Gastroesophageal sphincter (tissue), 4 donors: ENCODE measurements at regions not wholly inside any gene's neighbourhood (a gene's known extent, or its start where the extent isn't known, plus 50 kb on each side); places are given as distances from the start of the nearest gene placed in this dataset.

Source experiments
- ATAC-seq: fragments of 150-250 bp; one replicate; pipeline ENCODE4 v1.9.1; 2016; ENCODE audit warnings: mild to moderate bottlenecking, moderate library complexity
- H3K27ac ChIP-seq, 4 donors: fragments of 200-600 bp; sonication (generic) in 3 of 4; 1 replicate in 3 of 4; 2 replicates in 1 of 4; pipeline ENCODE4 v1.5.1; 2016 to 2019
- H3K27me3 ChIP-seq: fragments of 200-600 bp; sonication (generic); one replicate; pipeline ENCODE4 v1.5.1; 2019
- H3K36me3 ChIP-seq, 2 donors: fragments of 200-600 bp; sonication (generic); one replicate each; pipeline ENCODE4 v1.5.1; 2019; ENCODE audit warnings: control low read depth in 1 of 2
- H3K4me1 ChIP-seq, 3 donors: fragments of 200-600 bp; sonication (generic); 1 replicate in 2 of 3; 2 replicates in 1 of 3; pipeline ENCODE4 v1.5.1; 2016 to 2019; ENCODE audit warnings: control low read depth in 2 of 3
- H3K4me3 ChIP-seq, 2 donors: fragments of 200-600 bp; sonication (generic); one replicate each; pipeline ENCODE4 v1.5.1; 2019; ENCODE audit warnings: mild to moderate bottlenecking in 1 of 2, moderate library complexity in 1 of 2
- H3K9me3 ChIP-seq, 3 donors: fragments of 200-600 bp; sonication (generic); one replicate each; pipeline ENCODE4 v1.5.1; 2017 to 2019; ENCODE audit warnings: control low read depth in 2 of 3
- CTCF ChIP-seq, 4 experiments: fragments of 200-600 bp in 2 of 4; fragments of 450-650 bp in 2 of 4; sonication (generic) in 1 of 4; IDR thresholded peaks; one replicate each; pipeline ENCODE4 v1.5.1; 2017 to 2019; ENCODE audit warnings: antibody characterized with exemption in 4 of 4, mild to moderate bottlenecking in 2 of 4, moderate library complexity in 2 of 4
- EP300 ChIP-seq: sonication (generic); formaldehyde crosslinking; IDR thresholded peaks from one replicate; pipeline ENCODE4 v1.6.1; 2017; ENCODE audit warnings: antibody characterized with exemption, mild to moderate bottlenecking
- POLR2A ChIP-seq, 2 donors: fragments of 450-650 bp; IDR thresholded peaks; one replicate each; pipeline ENCODE4 v1.6.1; 2017; ENCODE audit warnings: antibody characterized with exemption in 2 of 2, mild to moderate bottlenecking in 2 of 2, moderate library complexity in 1 of 2
- POLR2AphosphoS5 ChIP-seq: sonication (generic); formaldehyde crosslinking; IDR thresholded peaks from one replicate; pipeline ENCODE4 v1.6.1; 2017; ENCODE audit warnings: antibody characterized with exemption
- WGBS, 2 donors: methylation state at CpG; one replicate each; pipeline ENCODE4 v1.1.5; 2018; ENCODE audit warnings: low coverage in 1 of 2; 5-methylcytosine and 5-hydroxymethylcytosine counted together

- no peak overlapping the region for H3K4me3 ChIP-seq
- H3K36me3 ChIP-seq, result no peaks in the 10 kb centered on the region
- no peak for ATAC-seq
- no peaks in the 10 kb centered on the region for H3K9me3 ChIP-seq
- no peak for TF ChIP-seq CTCF (IDR thresholded peaks at IDR 0.05)
- no peak for TF ChIP-seq EP300
- TF ChIP-seq POLR2A (IDR thresholded peaks at IDR 0.05), result no peak
- TF ChIP-seq POLR2AphosphoS5, result no peak
- no peak overlapping the region for H3K27ac ChIP-seq
- H3K4me1 ChIP-seq, result no peaks in the 10 kb centered on the region
- 65 to 70% methylated on average over 6 to 7 of the region's 7 CpGs for WGBS, 2 donors
- H3K27me3 ChIP-seq, result peaks cover 4% of the 10 kb centered on the region
Measured at GRCh38 chr10:8752146-8752843, 697.8 kb downstream of the GATA3 start.

GRCh38 chr10:8758029-8758428 is 703.5 kb downstream of the GATA3 start:
- 46 to 57% methylated on average over 4 of the region's 4 CpGs for WGBS, 2 donors
- no peaks in the 10 kb centered on the region for H3K4me1 ChIP-seq
- H3K9me3 ChIP-seq, result no peaks in the 10 kb centered on the region
- H3K36me3 ChIP-seq, result no peaks in the 10 kb centered on the region
- TF ChIP-seq POLR2AphosphoS5 (no peak), CTCF (IDR thresholded peaks at IDR 0.05) (no peak), POLR2A (IDR thresholded peaks at IDR 0.05) (no peak), EP300 (no peak)
- H3K27me3 ChIP-seq, result no peaks in the 10 kb centered on the region
- H3K4me3 ChIP-seq, result no peak overlapping the region
- H3K27ac ChIP-seq, result no peak overlapping the region
- ATAC-seq, result no peak

GRCh38 chr10:8766899-8767298 is 712.4 kb downstream of the GATA3 start:
- 94 to 100% methylated on average over 1 to 4 of the region's 4 CpGs for WGBS, 2 donors
- H3K4me1 ChIP-seq, result no peaks in the 10 kb centered on the region
- H3K4me3 ChIP-seq, result no peak overlapping the region
- no peaks in the 10 kb centered on the region for H3K27me3 ChIP-seq
- no peak overlapping the region for H3K27ac ChIP-seq
- TF ChIP-seq POLR2A (IDR thresholded peaks at IDR 0.05) (no peak), CTCF (IDR thresholded peaks at IDR 0.05) (no peak), POLR2AphosphoS5 (no peak), EP300 (no peak)
- no peaks in the 10 kb centered on the region for H3K36me3 ChIP-seq
- ATAC-seq, result no peak
- no peaks in the 10 kb centered on the region for H3K9me3 ChIP-seq

- 70 to 79% methylated on average over 5 of the region's 5 CpGs for WGBS, 2 donors
- TF ChIP-seq POLR2A (IDR thresholded peaks at IDR 0.05) (no peak), CTCF (IDR thresholded peaks at IDR 0.05) (no peak), EP300 (no peak), POLR2AphosphoS5 (no peak)
- no peaks in the 10 kb centered on the region for H3K4me1 ChIP-seq
- no peaks in the 10 kb centered on the region for H3K27me3 ChIP-seq
- no peak overlapping the region for H3K4me3 ChIP-seq
- H3K9me3 ChIP-seq, result no peaks in the 10 kb centered on the region
- no peak for ATAC-seq
- H3K36me3 ChIP-seq, result no peaks in the 10 kb centered on the region
- H3K27ac ChIP-seq, result no peak overlapping the region
Measured at GRCh38 chr10:8767591-8767990, 713.1 kb downstream of the GATA3 start.

GRCh38 chr10:8768341-8768740 is 713.9 kb downstream of the GATA3 start:
- no peaks in the 10 kb centered on the region for H3K9me3 ChIP-seq
- TF ChIP-seq CTCF (IDR thresholded peaks at IDR 0.05) (no peak), POLR2AphosphoS5 (no peak), EP300 (no peak), POLR2A (IDR thresholded peaks at IDR 0.05) (no peak)
- H3K36me3 ChIP-seq, result no peaks in the 10 kb centered on the region
- H3K27ac ChIP-seq, result no peak overlapping the region
- no peak for ATAC-seq
- H3K27me3 ChIP-seq, result no peaks in the 10 kb centered on the region
- no peaks in the 10 kb centered on the region for H3K4me1 ChIP-seq
- H3K4me3 ChIP-seq, result no peak overlapping the region
